HG03159 (cell line): ENCODE measurements at regions not wholly inside any gene's neighbourhood (a gene's known extent, or its start where the extent isn't known, plus 50 kb on each side); places are given as distances from the start of the nearest gene placed in this dataset.

Experiments used
- ATAC-seq: cut with Tn5 transposase; IDR thresholded peaks from one replicate; pipeline ENCODE4 v1.9.1; 2021; ENCODE audit warnings: mild to moderate bottlenecking, moderate library complexity; ENCODE audit not compliant: unreplicated experiment

DNA sequence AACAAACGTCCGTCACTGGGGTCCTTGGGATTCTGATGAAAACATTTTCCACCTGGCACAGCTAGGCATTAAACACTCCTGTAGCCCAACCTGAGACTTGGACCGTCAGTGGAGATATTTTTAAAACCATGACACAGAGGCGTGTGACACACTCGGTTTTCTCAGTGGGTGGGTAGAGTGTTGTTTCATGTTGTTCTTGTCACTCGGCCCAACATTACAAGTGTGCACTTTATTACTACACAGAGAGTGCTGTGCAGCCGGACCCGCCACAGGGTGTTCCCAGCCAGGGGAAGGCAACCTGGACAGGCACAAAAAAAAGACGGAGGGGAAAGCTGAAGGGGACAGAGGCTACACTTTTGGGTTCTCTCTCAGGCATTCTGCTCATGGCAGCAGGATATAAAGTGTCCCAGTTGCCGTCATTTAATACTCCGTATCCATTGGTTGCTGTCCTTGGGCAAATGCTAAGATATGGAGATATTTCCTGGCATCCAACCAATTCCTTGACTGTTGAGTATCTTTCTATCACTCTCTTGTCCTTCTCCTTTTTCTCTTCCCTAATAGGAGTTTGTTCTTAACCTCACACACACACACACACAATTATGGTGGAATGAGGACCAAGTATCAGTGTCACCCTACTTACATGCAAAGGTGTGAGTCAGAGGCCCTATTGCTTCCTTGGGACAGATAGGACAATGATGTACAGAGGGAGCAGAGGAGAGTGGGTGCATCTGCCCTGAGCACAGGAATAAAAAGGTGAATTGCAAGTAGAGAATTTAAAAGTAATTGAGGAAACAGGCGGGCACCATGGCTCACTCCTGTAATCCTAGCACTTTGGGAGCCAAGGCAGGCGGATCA lies 154.1 kb upstream of the SOX9 start:
- no peak for ATAC-seq

DNA sequence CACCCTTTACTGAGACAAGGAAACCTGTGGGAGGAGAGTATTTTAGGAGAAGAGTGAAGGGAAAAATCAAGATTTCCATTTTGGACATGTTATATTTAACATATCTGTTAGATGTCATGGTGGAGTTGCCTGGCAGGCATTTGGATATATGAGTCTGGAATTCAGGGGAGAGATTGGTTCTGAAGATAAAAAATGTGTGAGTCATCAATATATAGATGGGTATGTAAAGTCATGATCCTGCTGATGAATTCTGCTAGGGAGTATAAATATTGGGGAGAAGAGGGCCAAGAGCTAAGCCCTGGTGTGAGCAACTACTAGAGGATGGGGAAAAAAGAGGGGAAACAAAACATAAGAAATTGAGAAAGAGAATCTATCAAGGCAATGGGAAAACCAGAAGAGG lies 151.3 kb upstream of the SOX9 start:
- ATAC-seq, result no peak

DNA sequence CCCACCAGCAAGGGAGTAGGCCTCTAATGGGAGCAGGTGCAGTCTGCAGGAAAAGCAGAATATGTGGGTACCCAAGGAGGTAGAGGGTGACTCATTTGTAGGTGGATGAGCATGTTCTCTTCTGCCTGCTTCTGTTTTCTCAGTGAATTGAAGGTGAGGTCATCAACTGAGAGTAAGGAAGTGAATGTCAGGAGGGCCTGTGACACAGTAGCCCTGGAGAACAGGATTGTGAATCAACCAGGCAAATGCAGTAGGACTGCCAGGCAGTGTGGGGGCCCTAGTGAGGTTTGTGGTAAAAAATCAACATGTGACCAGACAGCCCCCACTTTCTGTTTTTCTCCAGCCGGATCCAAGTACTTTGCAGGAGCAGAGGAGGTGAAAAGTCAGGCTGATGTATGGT lies 150.5 kb upstream of the SOX9 start:
- ATAC-seq, result no peak

DNA sequence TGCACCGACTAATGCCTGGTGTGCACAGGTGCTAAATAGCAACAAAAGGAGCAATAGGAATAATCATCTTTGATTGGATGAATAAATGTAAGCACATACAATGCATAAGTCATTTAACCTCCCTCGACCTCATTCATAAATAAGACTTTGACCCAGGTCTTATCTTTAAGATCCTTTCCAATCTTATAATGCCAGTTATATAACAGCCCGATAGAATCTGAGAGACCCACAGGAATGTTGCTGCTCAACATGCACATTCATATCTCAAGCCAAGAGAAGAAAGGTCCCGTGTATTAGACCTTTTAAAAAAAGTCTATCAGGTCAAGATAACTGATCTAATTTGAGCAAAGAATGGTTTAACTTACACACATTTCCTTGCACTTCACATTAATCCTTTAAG lies 146.8 kb upstream of the SOX9 start:
- ATAC-seq, result no peak

DNA sequence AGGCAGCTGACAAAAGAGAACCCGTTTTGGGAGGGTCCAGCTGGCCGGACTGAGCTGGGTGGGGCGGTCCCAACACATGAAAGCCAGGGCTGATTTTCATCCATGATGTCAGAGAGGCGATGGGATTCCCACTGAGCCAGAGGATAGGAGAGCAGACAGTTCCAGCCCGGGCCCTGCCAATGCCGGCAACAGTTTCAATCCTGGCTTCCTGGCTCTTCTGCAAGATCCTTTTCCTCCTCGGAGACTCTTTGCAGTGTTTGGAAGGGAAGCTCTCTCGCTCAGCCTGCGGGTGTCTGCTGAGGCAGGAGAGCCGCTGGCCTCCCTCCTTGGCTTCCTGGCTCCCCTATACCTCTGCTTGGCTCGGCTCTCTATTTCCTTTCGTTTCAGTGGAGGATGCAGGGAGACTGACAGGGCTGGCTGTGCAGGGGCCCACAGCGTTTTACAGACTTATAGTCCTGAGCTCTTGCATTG lies 145.5 kb upstream of the SOX9 start:
- no peak for ATAC-seq

DNA sequence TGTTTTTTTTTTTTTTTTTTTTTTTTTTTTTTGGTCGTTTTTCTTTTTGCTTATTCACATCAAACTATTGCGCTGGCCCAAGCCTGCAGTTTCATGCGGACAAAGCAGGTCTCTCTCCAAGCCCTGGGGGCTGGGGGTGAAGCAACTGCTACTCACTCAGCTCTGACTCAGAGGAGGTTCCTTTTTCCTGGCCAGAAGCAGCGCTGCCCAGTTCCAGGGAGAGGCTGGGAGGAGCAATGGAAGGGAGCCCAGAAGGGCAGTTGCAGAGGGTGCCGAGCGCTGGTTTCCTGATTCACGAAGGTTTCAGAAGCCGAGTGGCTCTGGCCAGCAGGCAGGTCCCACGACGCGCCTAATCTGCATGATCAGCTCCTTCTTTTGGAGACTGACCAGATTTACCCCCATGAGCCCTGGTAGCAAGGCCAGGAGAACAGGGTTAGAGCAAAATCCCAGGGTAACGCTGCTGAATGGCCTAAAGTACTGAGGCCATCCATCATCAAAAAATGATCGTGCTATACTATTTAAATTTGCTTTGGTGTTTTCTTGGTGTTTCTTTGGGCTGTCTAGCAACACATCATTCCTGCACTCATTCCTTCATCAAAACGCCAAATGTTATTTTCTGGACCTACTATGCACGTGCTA lies 144.7 kb upstream of the SOX9 start:
- no peak for ATAC-seq

DNA sequence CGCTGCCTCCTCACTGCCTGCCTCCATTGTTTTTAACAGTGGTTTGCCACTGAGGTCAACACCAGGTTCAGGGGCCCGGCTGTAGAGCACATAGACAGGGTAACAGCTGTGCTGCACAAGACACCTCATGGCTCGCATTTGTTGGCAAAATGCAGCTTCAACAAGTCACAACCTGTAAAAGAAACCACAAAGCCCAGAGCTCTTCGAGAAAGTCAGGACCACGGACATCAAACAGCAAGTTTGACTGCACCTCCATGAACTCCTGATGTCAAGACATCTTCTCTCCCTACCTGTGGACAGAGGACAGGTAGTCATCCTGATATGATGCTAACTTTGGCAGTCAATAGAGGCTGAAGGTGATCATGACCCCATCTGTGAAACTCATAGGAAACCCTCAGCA lies 142.4 kb upstream of the SOX9 start:
- ATAC-seq, result no peak

DNA sequence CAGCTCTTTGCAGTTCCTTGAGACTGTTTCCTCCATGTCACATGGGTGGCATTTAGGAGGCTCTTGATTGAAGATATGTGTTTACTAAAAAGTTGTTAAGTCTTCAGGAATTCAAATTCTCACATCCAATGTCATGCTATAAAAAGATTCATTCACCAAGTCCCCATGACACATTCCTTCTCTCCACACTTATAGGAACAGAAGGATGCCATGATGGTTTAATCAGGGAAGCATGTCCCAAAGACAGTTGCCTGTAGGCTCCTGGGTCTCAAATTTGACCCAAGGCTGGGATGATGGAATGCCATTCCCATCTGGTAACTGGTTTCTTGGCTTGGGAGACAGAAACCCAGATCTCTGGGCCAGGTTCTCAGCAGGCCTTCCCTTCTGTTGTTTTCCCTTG lies 140.6 kb upstream of the SOX9 start:
- no peak for ATAC-seq

DNA sequence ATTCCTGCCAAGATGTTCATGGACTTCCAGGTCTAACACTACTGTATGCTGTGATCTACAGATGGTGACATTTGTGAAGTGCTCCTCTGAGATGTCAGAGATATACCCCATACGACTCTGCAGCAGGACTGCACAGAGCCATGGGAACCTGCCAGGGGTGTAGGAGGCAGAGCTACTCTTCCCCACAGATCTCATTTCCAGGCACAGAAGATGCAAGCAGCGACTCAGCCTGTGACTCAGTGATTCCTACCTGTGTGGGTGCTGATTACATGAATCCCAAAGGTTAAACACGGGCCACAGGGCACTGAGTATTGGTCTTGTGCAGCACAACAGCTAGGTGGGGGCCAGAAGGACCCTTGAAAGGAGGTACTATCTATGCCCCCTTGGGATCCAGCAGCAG lies 137.0 kb upstream of the SOX9 start:
- ATAC-seq, result no peak

DNA sequence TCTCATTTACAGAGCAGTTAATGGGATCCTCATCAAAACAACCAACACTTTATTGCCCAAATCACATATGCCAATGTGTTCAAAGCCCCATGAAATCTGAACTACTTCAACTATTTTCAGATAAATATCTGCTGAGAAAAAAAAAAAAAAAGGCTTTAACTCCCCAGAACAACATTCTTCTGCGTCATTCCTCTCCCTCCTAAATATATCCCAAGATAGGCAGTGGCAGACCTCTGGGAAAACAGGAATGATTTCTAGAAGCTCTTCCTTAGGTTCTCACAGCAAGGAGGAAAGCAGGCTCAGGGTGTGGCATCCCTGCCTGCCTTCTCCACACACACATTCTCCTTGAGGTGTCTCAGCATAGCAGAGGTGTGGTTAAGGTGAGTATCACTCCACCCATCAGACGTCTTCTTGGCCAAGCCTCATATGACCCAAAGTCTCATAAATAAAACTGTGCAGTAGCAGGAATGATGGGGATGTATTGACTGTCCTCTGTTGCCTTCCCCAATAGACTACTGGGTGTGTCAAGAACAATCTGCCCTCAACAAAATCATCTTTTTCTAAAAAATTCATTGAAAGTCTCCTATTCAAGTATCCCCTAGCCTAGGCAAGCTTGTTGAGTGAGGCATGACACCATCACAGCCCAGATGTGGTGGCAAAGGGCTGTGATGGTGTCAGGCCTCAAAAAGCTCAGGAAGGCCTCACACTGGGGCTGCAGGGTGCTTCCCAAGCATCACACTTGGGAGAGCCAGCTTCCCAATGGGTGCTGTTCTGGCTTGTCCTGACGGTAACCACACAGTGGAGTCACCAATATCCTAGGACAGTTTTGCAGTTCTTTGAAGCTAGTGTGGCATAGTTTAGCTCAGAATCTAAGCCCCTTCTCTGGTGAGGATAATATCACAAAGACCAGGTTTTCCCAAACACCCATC lies 135.4 kb upstream of the SOX9 start:
- ATAC-seq, result no peak

DNA sequence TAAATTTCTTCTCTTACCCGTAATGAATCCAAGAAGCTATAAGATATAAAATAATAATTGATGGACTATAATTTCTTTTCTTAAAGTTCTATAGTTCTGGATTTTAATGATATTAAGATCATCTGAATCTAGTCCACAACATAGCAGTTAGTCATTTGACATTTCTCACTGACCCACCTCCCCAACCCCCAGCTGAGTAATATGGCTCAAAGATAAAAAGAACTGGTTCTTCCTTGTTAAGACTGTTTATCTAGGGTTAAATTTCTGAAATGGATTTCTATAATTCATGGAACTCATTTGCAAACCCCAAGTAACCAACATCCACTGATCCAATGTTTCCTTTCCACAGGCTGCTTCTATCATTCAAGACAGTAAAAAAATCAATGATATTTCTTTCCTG lies 133.9 kb upstream of the SOX9 start:
- ATAC-seq, result no peak

DNA sequence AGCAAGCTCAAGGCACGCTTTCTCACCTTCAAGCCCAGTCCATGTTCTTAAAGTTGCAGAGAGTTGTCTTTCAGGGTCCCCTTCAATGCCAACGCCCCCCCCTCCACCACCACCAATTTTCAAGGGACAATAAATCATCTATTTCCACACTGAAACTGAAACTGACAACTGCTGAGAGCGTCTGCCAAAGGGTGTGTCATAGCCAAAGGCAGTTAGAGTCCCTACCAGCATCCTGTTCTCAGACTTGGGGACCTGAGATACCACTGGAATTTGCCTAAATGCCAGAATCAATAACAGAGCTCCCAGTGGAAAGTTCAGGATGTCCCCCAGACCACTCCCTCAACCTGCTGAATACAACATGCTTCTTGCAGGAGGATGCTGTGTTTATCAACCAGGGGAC lies 133.2 kb upstream of the SOX9 start:
- no peak for ATAC-seq

DNA sequence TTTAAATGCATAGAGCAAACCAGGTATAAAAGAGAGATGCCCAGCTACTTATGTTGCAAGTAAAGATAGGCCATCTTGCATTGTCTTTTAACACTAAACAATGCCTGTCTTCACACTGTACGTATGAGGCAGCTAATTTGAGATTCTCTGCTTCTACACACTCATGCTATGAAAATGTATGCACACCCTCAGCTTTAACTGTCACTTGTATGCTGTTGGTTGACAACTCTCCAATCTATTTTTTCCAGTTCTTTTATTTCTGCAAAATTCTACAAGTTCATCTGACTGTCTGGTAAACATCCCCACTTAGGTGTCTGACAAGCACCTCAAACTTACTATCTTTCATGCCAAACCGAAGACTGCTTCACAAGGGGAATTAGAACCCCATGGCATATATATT lies 131.7 kb upstream of the SOX9 start:
- no peak for ATAC-seq

DNA sequence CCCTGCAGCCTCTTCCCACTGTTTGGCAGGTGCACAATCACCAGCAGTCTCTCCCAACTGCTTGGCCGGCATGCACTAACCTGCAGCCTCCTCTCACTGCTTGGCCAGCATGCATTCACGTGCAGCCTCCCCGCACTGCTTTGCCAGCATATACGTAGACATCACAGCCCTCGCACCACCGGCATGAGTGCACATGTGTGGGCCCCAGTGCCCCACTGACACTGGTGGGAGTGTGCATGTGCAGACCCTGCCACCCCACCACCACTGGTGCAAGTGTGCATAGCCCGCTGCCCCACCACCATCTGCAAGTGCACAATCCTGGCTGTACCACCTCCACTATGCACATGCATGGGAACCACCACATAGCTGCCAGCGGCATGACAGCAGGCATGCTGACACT lies 127.5 kb upstream of the SOX9 start:
- ATAC-seq, result no peak

DNA sequence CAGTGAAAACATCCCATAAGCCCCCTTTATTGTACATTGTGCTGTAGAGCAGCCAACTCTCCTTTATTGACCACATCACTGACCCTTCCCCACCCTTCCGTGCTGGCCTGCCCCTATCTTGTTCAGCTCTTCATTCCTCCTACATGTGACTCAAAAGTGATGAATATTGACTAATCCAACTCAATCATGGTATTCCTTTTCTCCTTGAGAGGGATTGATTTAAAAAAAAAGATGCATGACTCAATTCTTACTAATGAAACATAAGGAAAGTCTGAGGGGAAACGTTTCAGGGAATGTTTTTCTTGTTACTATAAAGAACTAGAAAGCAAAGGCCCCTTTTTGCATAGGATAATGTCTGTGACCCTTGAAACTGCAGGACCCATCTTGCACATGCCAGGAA lies 125.2 kb upstream of the SOX9 start:
- ATAC-seq, result no peak

DNA sequence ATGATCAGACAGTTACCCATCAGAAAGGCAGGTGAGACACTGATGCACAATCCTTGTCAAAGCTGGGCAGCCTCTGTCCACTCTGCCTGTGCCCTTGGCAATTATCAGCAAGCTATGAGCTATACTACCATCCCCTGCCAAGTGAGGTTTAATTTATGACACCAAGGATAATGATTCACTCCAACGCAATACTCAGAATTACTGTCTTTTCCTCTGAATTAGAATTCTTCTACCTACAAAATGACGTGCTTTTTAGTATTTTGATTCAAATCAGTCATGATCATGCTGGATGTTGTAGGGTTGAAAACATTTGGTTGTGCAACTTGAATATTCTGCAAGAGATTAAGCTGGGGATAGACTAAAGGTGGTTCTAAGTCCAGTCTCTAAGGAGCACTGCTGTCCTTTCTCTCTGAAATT lies 116.8 kb upstream of the SOX9 start:
- ATAC-seq, result no peak

DNA sequence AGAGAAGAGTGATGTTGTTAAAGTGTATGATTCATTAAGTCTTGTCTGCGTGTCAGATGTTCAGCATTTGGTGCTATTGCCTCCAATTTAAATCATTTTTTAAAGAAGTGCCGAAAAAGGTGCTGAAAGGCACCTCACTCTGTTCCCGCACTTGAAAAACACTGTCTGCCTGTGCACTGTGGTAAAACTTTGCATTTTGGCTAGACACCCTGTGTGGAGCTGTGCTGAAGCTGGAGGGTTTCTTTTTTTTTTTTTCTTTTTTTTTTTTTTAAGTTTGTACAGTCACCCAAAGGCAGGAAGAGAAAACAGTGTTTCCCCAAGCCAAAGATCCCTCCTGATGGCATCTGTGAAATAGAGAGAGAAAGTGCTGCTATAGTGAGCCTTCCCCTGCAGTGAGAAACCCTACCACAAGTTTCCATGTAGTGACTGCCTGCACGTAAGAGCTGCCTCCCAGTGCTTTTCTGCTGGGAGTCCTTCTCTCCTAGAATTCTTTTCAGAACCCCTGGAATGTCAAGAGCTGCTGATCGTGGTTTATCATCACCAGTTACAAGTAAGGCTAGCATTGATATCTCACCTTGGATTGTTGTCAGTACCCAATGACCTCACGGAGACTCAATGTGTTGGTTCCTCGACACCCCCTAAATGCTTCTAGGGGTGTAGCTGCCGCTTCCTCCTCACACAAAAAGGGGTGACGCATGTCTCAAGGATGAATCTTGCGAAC lies 116.0 kb upstream of the SOX9 start:
- peak; percentile 49 for ATAC-seq

DNA sequence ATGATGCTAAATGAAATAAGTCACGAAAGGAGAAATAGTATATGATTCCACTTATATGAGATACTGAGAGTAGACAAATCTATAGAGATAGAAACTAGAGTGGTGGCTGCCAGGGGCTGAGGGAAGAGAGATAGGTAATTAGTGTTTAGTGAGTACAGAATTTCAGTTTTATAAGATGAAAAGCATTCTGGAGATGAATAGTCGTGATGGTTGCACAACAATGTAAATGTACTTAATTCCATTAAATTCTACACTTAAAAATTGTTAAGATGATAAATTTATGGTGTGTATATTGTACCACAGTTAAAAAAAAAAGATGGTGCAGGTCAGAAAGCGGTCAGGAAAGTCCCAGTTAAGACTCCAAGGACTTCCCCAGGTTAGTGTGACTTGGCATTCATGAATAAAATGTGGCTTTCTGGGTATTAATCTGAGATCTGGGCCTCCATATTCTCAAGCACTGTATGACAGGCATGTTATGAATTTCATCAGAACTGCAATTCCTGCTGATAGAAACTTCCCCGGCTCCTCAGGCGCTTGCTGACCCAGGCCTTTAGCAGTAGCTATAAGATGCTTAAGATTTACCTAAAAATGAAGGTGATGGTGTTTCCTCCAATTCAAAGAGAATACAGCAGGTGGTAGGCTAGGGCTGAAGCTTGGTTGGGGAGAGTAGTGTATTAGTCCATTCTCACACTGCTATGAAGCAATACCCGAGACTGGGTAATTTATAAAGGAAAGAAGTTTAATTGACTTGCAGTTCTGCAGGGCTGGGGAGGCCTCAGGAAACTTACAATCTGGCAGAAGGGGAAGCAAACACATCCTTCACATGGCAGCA lies 115.3 kb upstream of the SOX9 start:
- peak; percentile 61 for ATAC-seq

DNA sequence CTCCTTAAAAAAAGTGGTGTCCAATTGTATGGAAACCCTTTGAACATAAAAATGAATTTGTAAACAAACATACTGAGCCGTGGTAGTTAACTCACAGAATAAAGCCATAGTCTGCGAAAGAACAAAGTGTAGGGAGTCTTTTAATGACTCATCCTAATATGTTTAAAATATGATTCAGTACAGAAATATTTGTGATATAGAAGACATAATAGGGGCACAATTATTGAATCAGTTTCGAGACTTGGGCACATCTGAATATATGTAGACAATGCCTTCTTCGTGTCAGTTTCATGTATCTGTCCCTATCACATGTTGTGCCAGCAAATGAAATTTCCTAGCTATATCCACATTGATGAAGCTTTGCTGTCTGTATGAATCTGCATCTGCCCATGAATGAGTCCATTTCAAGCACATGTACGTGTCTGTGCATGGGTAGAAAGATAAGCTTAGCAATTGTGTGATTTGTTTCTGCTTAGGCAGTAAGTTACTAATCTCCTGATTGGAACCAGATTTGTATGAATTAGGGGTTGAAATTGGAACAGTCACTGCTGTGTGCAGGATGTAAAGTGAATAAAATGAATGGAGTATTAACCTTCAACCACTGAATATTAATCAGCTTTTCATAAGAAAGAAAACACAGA lies 112.5 kb upstream of the SOX9 start:
- no peak for ATAC-seq
